ENCODE measurements at regions not wholly inside any gene's neighbourhood (a gene's known extent, or its start where the extent isn't known, plus 50 kb on each side); places are given as distances from the start of the nearest gene placed in this dataset.
A peak's percentile ranks its signal among the peaks of the same experiment; 100 is the strongest.

DNA sequence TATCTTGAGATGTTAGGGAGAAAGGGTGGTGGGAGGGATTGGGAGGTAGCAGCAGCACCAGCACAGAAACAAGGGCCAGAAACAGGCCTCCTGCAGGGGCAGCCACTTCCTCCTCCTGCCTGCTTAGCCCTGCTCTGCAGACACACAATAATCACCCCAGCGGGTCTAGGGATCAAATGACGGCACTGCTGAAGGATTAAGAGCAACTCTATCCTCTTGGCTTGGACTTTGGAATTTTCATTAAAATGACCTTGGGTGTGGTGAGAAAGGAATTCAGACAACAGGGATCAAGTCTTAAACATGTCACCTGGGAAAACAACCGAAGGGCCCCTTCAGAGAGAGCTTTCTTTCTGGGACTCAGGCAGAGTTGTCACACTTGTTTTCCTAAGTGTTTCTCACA, 353.4 kb downstream of the SPRY1 start (continued):
- TF ChIP-seq ELF4 (CRISPR knock-in tag; IDR thresholded peaks at IDR 0.05; ENCODE audit: low read depth) (no peak), ZNF423 (CRISPR knock-in tag; IDR thresholded peaks at IDR 0.05) (peak; percentile 40; the same call in 1 of the 2 replicates), NFATC4 (CRISPR knock-in tag; IDR thresholded peaks at IDR 0.05) (no peak), ARID4B (CRISPR knock-in tag; IDR thresholded peaks at IDR 0.05; ENCODE audit: borderline replicate concordance) (no peak), MXD4 (CRISPR knock-in tag; IDR thresholded peaks at IDR 0.05; ENCODE audit: borderline replicate concordance) (peak; percentile 4; the same call in 1 of the 2 replicates), CREB1 (CRISPR knock-in tag; IDR thresholded peaks at IDR 0.05) (no peak), IRF2 (CRISPR knock-in tag; IDR thresholded peaks at IDR 0.05; ENCODE audit: borderline replicate concordance, low read depth) (no peak), JAZF1 (CRISPR knock-in tag; IDR thresholded peaks at IDR 0.05) (no peak), ZNF263 (CRISPR knock-in tag; IDR thresholded peaks at IDR 0.05; ENCODE audit: low read depth) (no peak), ZNF138 (CRISPR knock-in tag; conservative IDR thresholded peaks at IDR 0.05) (no peak), GABPB1 (CRISPR knock-in tag; IDR thresholded peaks at IDR 0.05) (no peak), ZNF396 (CRISPR knock-in tag; IDR thresholded peaks at IDR 0.05; ENCODE audit: borderline replicate concordance) (no peak), ETV6 (CRISPR knock-in tag; IDR thresholded peaks at IDR 0.05) (0 out of 2 replicates have a peak, but pooled peaks have one; percentile 39), SP1 (CRISPR knock-in tag; conservative IDR thresholded peaks at IDR 0.05) (0 out of 2 replicates have a peak, but pooled peaks have one; percentile 28), NR2C2 (CRISPR knock-in tag; IDR thresholded peaks at IDR 0.05) (no peak), ZSCAN18 (CRISPR knock-in tag; IDR thresholded peaks at IDR 0.05) (0 out of 2 replicates have a peak, but pooled peaks have one; percentile 55), NFE2L1 (CRISPR knock-in tag; IDR thresholded peaks at IDR 0.05) (no peak), TEAD1 (CRISPR knock-in tag; IDR thresholded peaks at IDR 0.05) (peak; percentile 18; the same call in 1 of the 2 replicates), OVOL2 (CRISPR knock-in tag; IDR thresholded peaks at IDR 0.05; ENCODE audit: borderline replicate concordance) (no peak), E2F1 (CRISPR knock-in tag; IDR thresholded peaks at IDR 0.05) (no peak), PRDM15 (CRISPR knock-in tag; IDR thresholded peaks at IDR 0.05) (no peak)
- TF ChIP-seq, protein P1, sequence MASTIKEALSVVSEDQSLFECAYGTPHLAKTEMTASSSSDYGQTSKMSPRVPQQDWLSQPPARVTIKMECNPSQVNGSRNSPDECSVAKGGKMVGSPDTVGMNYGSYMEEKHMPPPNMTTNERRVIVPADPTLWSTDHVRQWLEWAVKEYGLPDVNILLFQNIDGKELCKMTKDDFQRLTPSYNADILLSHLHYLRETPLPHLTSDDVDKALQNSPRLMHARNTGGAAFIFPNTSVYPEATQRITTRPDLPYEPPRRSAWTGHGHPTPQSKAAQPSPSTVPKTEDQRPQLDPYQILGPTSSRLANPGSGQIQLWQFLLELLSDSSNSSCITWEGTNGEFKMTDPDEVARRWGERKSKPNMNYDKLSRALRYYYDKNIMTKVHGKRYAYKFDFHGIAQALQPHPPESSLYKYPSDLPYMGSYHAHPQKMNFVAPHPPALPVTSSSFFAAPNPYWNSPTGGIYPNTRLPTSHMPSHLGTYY (CRISPR knock-in tag; IDR thresholded peaks at IDR 0.05) = no peak

Measured in WTC11 (cell line).